Keratinocyte (primary cell): ENCODE measurements at regions not wholly inside any gene's neighbourhood (a gene's known extent, or its start where the extent isn't known, plus 50 kb on each side); places are given as distances from the start of the nearest gene placed in this dataset.

Experiments
- DNase-seq: peaks from one replicate; pipeline ENCODE4 v3.0.0-alpha.2; 2011; ENCODE audit warnings: low read depth, missing footprints, low spot score
- FAIRE-seq: peaks from 2 replicates; lab custom pipeline; 2011; peaks lifted over from hg19 to GRCh38; lab: Jason Lieb, UNC
- H2AFZ ChIP-seq: 2 replicates; pipeline ENCODE4 v1.6.0; 2012; ENCODE audit warnings: low read length, control low read depth, inconsistent platforms; ENCODE audit not compliant: control insufficient read depth
- H3K27ac ChIP-seq: 2 replicates; pipeline ENCODE4 v1.5.1; 2011; ENCODE audit warnings: low read length; ENCODE audit not compliant: control insufficient read depth, insufficient read depth
- H3K27me3 ChIP-seq: 3 replicates; pipeline ENCODE4 v1.6.0; 2011; ENCODE audit warnings: low read length; ENCODE audit not compliant: control insufficient read depth, insufficient read depth; ENCODE audit errors: extremely low read depth
- H3K36me3 ChIP-seq, 2 experiments: 2 replicates in 1 of 2; 3 replicates in 1 of 2; pipeline ENCODE4 v1.5.1; 2011; ENCODE audit warnings: low read length in 2 of 2, mild to moderate bottlenecking in 1 of 2; ENCODE audit not compliant: control insufficient read depth in 2 of 2, insufficient read depth in 2 of 2; ENCODE audit errors: extremely low read depth in 1 of 2
- H3K4me1 ChIP-seq: 3 replicates; pipeline ENCODE4 v1.5.1; 2011; ENCODE audit warnings: low read length; ENCODE audit not compliant: control insufficient read depth, insufficient read depth; ENCODE audit errors: extremely low read depth
- H3K4me2 ChIP-seq: 3 replicates; pipeline ENCODE4 v1.6.0; 2011; ENCODE audit warnings: low read depth, low read length; ENCODE audit not compliant: control insufficient read depth, insufficient read depth; ENCODE audit errors: extremely low read depth
- H3K4me3 ChIP-seq, 3 experiments: fragments of 200-600 bp in 1 of 3; sonication (generic) in 1 of 3; 2 replicates in 2 of 3; 3 replicates in 1 of 3; pipeline ENCODE4 v1.5.1; 2011 to 2016; ENCODE audit warnings: low read length in 3 of 3, mild to moderate bottlenecking in 3 of 3, control low read depth in 2 of 3, inconsistent platforms in 1 of 3, low read depth in 1 of 3, mixed read lengths in 1 of 3, mixed run types in 1 of 3, moderate library complexity in 1 of 3; ENCODE audit not compliant: control insufficient read depth in 2 of 3, insufficient read depth in 2 of 3; ENCODE audit errors: extremely low read depth in 1 of 3
- H3K79me2 ChIP-seq: 2 replicates; pipeline ENCODE4 v1.6.0; 2012; ENCODE audit warnings: low read length; ENCODE audit not compliant: control insufficient read depth, insufficient read depth
- H3K9ac ChIP-seq: 3 replicates; pipeline ENCODE4 v1.6.0; 2011; ENCODE audit warnings: low read length; ENCODE audit not compliant: control insufficient read depth, insufficient read depth; ENCODE audit errors: extremely low read depth
- H3K9me1 ChIP-seq: 3 replicates; pipeline ENCODE4 v1.6.0; 2011; ENCODE audit warnings: low read length; ENCODE audit not compliant: control insufficient read depth, insufficient read depth; ENCODE audit errors: extremely low read depth
- H3K9me3 ChIP-seq: 2 replicates; pipeline ENCODE4 v1.5.1; 2012; ENCODE audit warnings: low read depth, low read length; ENCODE audit not compliant: control insufficient read depth
- H4K20me1 ChIP-seq: 3 replicates; pipeline ENCODE4 v1.6.0; 2011; ENCODE audit warnings: low read length; ENCODE audit not compliant: control insufficient read depth, insufficient read depth; ENCODE audit errors: extremely low read depth
- CTCF ChIP-seq, 3 experiments: IDR thresholded peaks in 1 of 3; conservative IDR thresholded peaks in 1 of 3; optimal IDR thresholded peaks in 1 of 3; 2 replicates in 2 of 3; 3 replicates in 1 of 3; pipeline versions ENCODE3 to v1.5.1; 2011; ENCODE audit warnings: low read length in 3 of 3, mild to moderate bottlenecking in 3 of 3, moderate library complexity in 2 of 3, control low read depth in 1 of 3, inconsistent platforms in 1 of 3; ENCODE audit not compliant: insufficient read depth in 2 of 3; ENCODE audit errors: extremely low read depth in 1 of 3
- EZH2 ChIP-seq: IDR thresholded peaks from one replicate; pipeline ENCODE4 v1.6.1; 2012; ENCODE audit warnings: inconsistent platforms, mild to moderate bottlenecking, low read length, moderate library complexity
- dilution Hi-C: fragments of 300-500 bp; cut with MboI; formaldehyde crosslinking; loops from one replicate; pipeline ENCODE4 v1.7.0; 2020; ENCODE audit warnings: low sequenced_read_pairs; ENCODE audit not compliant: extremely low pct_ligation_motif_present

GRCh38 chr16:54363766-54364165, 77.2 kb upstream of the IRX3 start:
- H3K4me2 ChIP-seq, result no peak overlapping the region
- no peak overlapping the region for H3K4me3 ChIP-seq
- no peaks in the 10 kb centered on the region for H3K9me3 ChIP-seq
- H3K36me3 ChIP-seq, result no peaks in the 10 kb centered on the region
- H3K79me2 ChIP-seq, result no peaks in the 10 kb centered on the region
- H2AFZ ChIP-seq, result no peak overlapping the region
- TF ChIP-seq EZH2, result no peak
- no peak for TF ChIP-seq CTCF (optimal IDR thresholded peaks at IDR 0.05 in 1 of 3, IDR thresholded peaks at IDR 0.05 in 1 of 3, conservative IDR thresholded peaks at IDR 0.05 in 1 of 3; ENCODE audit: extremely low read depth in 1 of 3, insufficient read depth in 2 of 3, low read length in 3 of 3)
- no peaks in the 10 kb centered on the region for H3K4me1 ChIP-seq
- H3K9ac ChIP-seq, result no peak overlapping the region
- dilution Hi-C loops, result no loop called here
- H4K20me1 ChIP-seq, result no peaks in the 10 kb centered on the region
- no peaks in the 10 kb centered on the region for H3K9me1 ChIP-seq
- DNase-seq, result no peak
- no peak overlapping the region for H3K27ac ChIP-seq
- no peaks in the 10 kb centered on the region for H3K27me3 ChIP-seq
- FAIRE-seq, result no peak

GRCh38 chr16:54362591-54363206, 76.1 kb upstream of the IRX3 start:
- no peak for TF ChIP-seq CTCF (optimal IDR thresholded peaks at IDR 0.05 in 1 of 3, IDR thresholded peaks at IDR 0.05 in 1 of 3, conservative IDR thresholded peaks at IDR 0.05 in 1 of 3; ENCODE audit: extremely low read depth in 1 of 3, insufficient read depth in 2 of 3, low read length in 3 of 3)
- no peak for TF ChIP-seq EZH2
- DNase-seq, result no peak
- H3K4me2 ChIP-seq, result no peak overlapping the region
- no peak overlapping the region for H3K4me3 ChIP-seq
- no peaks in the 10 kb centered on the region for H3K27me3 ChIP-seq
- no peak overlapping the region for H3K27ac ChIP-seq
- no peaks in the 10 kb centered on the region for H3K4me1 ChIP-seq
- no peaks in the 10 kb centered on the region for H3K9me1 ChIP-seq
- no peaks in the 10 kb centered on the region for H3K9me3 ChIP-seq
- H3K79me2 ChIP-seq, result no peaks in the 10 kb centered on the region
- no peaks in the 10 kb centered on the region for H3K36me3 ChIP-seq
- no peaks in the 10 kb centered on the region for H4K20me1 ChIP-seq
- no peak overlapping the region for H3K9ac ChIP-seq
- FAIRE-seq, result no peak
- no peak overlapping the region for H2AFZ ChIP-seq
- dilution Hi-C loops, result no loop called here
